Central memory CD8-positive, alpha-beta T cell (primary cell): ENCODE measurements at regions not wholly inside any gene's neighbourhood (a gene's known extent, or its start where the extent isn't known, plus 50 kb on each side); places are given as distances from the start of the nearest gene placed in this dataset.

Experiments used
- ATAC-seq: fragments of 150-1000 bp; cut with Tn5 transposase; replicated peaks from 2 replicates; pipeline ENCODE4 v1.10.0; 2022; ENCODE audit warnings: mild to moderate bottlenecking, moderate FRiP score, moderate number of reproducible peaks; ENCODE audit not compliant: poor library complexity, severe bottlenecking; ENCODE audit errors: extremely low read depth
- DNase-seq, 2 donors: peaks; one replicate each; pipeline ENCODE4 v3.0.0; 2021; ENCODE audit warnings: low spot score in 2 of 2
- H3K27ac Mint-ChIP-seq: one replicate; pipeline ENCODE4 v1.8.0; 2022; ENCODE audit warnings: low read depth, mild to moderate bottlenecking, moderate library complexity, mixed read lengths
- H3K27me3 Mint-ChIP-seq: one replicate; pipeline ENCODE4 v1.8.0; 2022; ENCODE audit warnings: mixed read lengths
- H3K36me3 Mint-ChIP-seq: one replicate; pipeline ENCODE4 v1.8.0; 2022; ENCODE audit warnings: mild to moderate bottlenecking, moderate library complexity, mixed read lengths; ENCODE audit not compliant: insufficient read depth
- H3K4me1 Mint-ChIP-seq: one replicate; pipeline ENCODE4 v1.8.0; 2022; ENCODE audit warnings: mixed read lengths
- H3K4me3 Mint-ChIP-seq: one replicate; pipeline ENCODE4 v1.8.0; 2022; ENCODE audit warnings: mild to moderate bottlenecking, moderate library complexity, mixed read lengths
- H3K9me3 Mint-ChIP-seq: one replicate; pipeline ENCODE4 v1.8.0; 2022; ENCODE audit warnings: mixed read lengths

- Mint-ChIP-seq H3K36me3 (no peaks in the 10 kb centered on the region), H3K27ac (no peak overlapping the region), H3K27me3 (no peaks in the 10 kb centered on the region), H3K4me3 (no peak overlapping the region), H3K9me3 (no peaks in the 10 kb centered on the region), H3K4me1 (no peaks in the 10 kb centered on the region)
- ATAC-seq (no peak), DNase-seq (no peak)
These were observed 161.3 kb downstream of the KIT start for GRCh38 chr4:54819034-54819433.

- H3K4me1 Mint-ChIP-seq = no peaks in the 10 kb centered on the region
- ATAC-seq (no peak), DNase-seq (no peak)
- H3K4me3 Mint-ChIP-seq = no peak overlapping the region
- no peaks in the 10 kb centered on the region for H3K9me3 Mint-ChIP-seq
- no peak overlapping the region for H3K27ac Mint-ChIP-seq
- no peaks in the 10 kb centered on the region for H3K27me3 Mint-ChIP-seq
- H3K36me3 Mint-ChIP-seq = no peaks in the 10 kb centered on the region
These were observed 160.7 kb downstream of the KIT start for GRCh38 chr4:54818481-54818880.

GRCh38 chr4:54813674-54814073 lies 155.9 kb downstream of the KIT start:
- ATAC-seq = no peak
- H3K27me3 Mint-ChIP-seq = no peaks in the 10 kb centered on the region

GRCh38 chr4:54806351-54806750 lies 148.6 kb downstream of the KIT start:
- Mint-ChIP-seq H3K27ac (no peak overlapping the region), H3K9me3 (peaks cover 34% of the 10 kb centered on the region), H3K4me1 (no peaks in the 10 kb centered on the region), H3K27me3 (no peaks in the 10 kb centered on the region), H3K36me3 (no peaks in the 10 kb centered on the region), H3K4me3 (no peak overlapping the region)
- DNase-seq (no peak), ATAC-seq (no peak)

More at GRCh38 chr4:54813674-54814073, 155.9 kb downstream of the KIT start:
- Mint-ChIP-seq H3K4me1 (no peaks in the 10 kb centered on the region), H3K27ac (no peak overlapping the region), H3K36me3 (peaks cover 2% of the 10 kb centered on the region), H3K4me3 (no peak overlapping the region), H3K9me3 (peaks cover 7% of the 10 kb centered on the region)
- DNase-seq = no peak

- ATAC-seq = no peak
- H3K27me3 Mint-ChIP-seq = no peaks in the 10 kb centered on the region
- no peak overlapping the region for H3K4me3 Mint-ChIP-seq
- H3K36me3 Mint-ChIP-seq = no peaks in the 10 kb centered on the region
- H3K27ac Mint-ChIP-seq = no peak overlapping the region
- peaks cover 27% of the 10 kb centered on the region for H3K9me3 Mint-ChIP-seq
- no peak for DNase-seq
- no peaks in the 10 kb centered on the region for H3K4me1 Mint-ChIP-seq
These were observed 144.6 kb downstream of the KIT start for GRCh38 chr4:54802336-54802735.

- Mint-ChIP-seq H3K27me3 (no peaks in the 10 kb centered on the region), H3K27ac (no peak overlapping the region), H3K4me1 (no peaks in the 10 kb centered on the region), H3K36me3 (no peaks in the 10 kb centered on the region), H3K9me3 (peaks cover 19% of the 10 kb centered on the region), H3K4me3 (no peak overlapping the region)
- DNase-seq (no peak), ATAC-seq (no peak)
These were observed 143.2 kb downstream of the KIT start for GRCh38 chr4:54800831-54801530.

- no peaks in the 10 kb centered on the region for H3K36me3 Mint-ChIP-seq
These were observed 136.8 kb downstream of the KIT start for GRCh38 chr4:54794579-54794978.

GRCh38 chr4:54793856-54794422 lies 136.2 kb downstream of the KIT start:
- no peak for ATAC-seq
- Mint-ChIP-seq H3K27ac (no peak overlapping the region), H3K36me3 (no peaks in the 10 kb centered on the region), H3K4me1 (no peaks in the 10 kb centered on the region), H3K27me3 (no peaks in the 10 kb centered on the region), H3K9me3 (peaks cover 20% of the 10 kb centered on the region), H3K4me3 (no peak overlapping the region)
- no peak for DNase-seq

More at GRCh38 chr4:54794579-54794978, 136.8 kb downstream of the KIT start:
- peaks cover 24% of the 10 kb centered on the region for H3K9me3 Mint-ChIP-seq
- ATAC-seq (no peak), DNase-seq (no peak)
- H3K27ac Mint-ChIP-seq = no peak overlapping the region
- no peaks in the 10 kb centered on the region for H3K4me1 Mint-ChIP-seq
- H3K27me3 Mint-ChIP-seq = no peaks in the 10 kb centered on the region
- no peak overlapping the region for H3K4me3 Mint-ChIP-seq
